22Rv1 (cell line): ENCODE measurements at regions not wholly inside any gene's neighbourhood (a gene's known extent, or its start where the extent isn't known, plus 50 kb on each side); places are given as distances from the start of the nearest gene placed in this dataset.

ENCODE experiments used
- CTCF ChIP-seq: fragments of 450-650 bp; IDR thresholded peaks from 2 replicates; pipeline ENCODE4 v1.5.1; 2017; ENCODE audit warnings: mild to moderate bottlenecking
- ZFX ChIP-seq: fragments of 450-650 bp; IDR thresholded peaks from 2 replicates; pipeline ENCODE4 v1.6.1; 2017; ENCODE audit warnings: antibody characterized with exemption, borderline replicate concordance

- no peak for TF ChIP-seq CTCF
- no peak for TF ChIP-seq ZFX
These were observed 574.5 kb upstream of the ZEB2 start for GRCh38 chr2:145094370-145094769.
